Neural cell (in vitro differentiated cells): ENCODE measurements at regions not wholly inside any gene's neighbourhood (a gene's known extent, or its start where the extent isn't known, plus 50 kb on each side); places are given as distances from the start of the nearest gene placed in this dataset.

ENCODE experiments used
- H2AFZ ChIP-seq: fragments of 200-600, 300-800 bp; sonication (generic), shearing (Covaris generic); 2 replicates; pipeline ENCODE4 v1.6.0; 2014; ENCODE audit warnings: low read depth, mild to moderate bottlenecking, antibody characterized with exemption, low read length, moderate library complexity
- H3F3A ChIP-seq: fragments of 200-600 bp; shearing (Covaris generic); 2 replicates; pipeline ENCODE4 v1.6.1; 2016; ENCODE audit warnings: mild to moderate bottlenecking, moderate library complexity, mixed read lengths, antibody characterized with exemption, low read length; ENCODE audit not compliant: insufficient read depth, poor library complexity, severe bottlenecking
- H3K27ac ChIP-seq: fragments of 200-600, 300-800 bp; sonication (generic), shearing (Covaris generic); 2 replicates; pipeline ENCODE4 v1.5.1; 2014; ENCODE audit warnings: mild to moderate bottlenecking, low read length, moderate library complexity
- H3K27me3 ChIP-seq: fragments of 300-800, 200-600 bp; sonication (generic), shearing (Covaris generic); 2 replicates; pipeline ENCODE4 v1.6.0; 2014; ENCODE audit warnings: mild to moderate bottlenecking, low read depth, low read length, moderate library complexity; ENCODE audit not compliant: insufficient read depth
- H3K36me3 ChIP-seq: fragments of 300-800, 200-600 bp; sonication (generic), shearing (Covaris generic); 2 replicates; pipeline ENCODE4 v1.5.1; 2014; ENCODE audit warnings: mild to moderate bottlenecking, antibody characterized with exemption, low read length, moderate library complexity; ENCODE audit not compliant: insufficient read depth
- H3K4me2 ChIP-seq: fragments of 300-800, 200-600 bp; sonication (generic), shearing (Covaris generic); 2 replicates; pipeline ENCODE4 v1.6.0; 2014; ENCODE audit warnings: mild to moderate bottlenecking, low read length
- H3K4me3 ChIP-seq: fragments of 300-800, 200-600 bp; sonication (generic), shearing (Covaris generic); 2 replicates; pipeline ENCODE4 v1.5.1; 2014; ENCODE audit warnings: mild to moderate bottlenecking, low read length, moderate library complexity
- H3K79me2 ChIP-seq: fragments of 200-600 bp; shearing (Covaris generic); replicated peaks from 2 replicates; pipeline ENCODE4 v1.6.0; 2014; ENCODE audit warnings: mild to moderate bottlenecking, low read length, moderate library complexity; ENCODE audit not compliant: insufficient read depth
- H3K9ac ChIP-seq: fragments of 300-800, 200-600 bp; sonication (generic), shearing (Covaris generic); 2 replicates; pipeline ENCODE4 v1.6.1; 2016; ENCODE audit warnings: mild to moderate bottlenecking, low read length, mixed read lengths
- H3K9me2 ChIP-seq: fragments of 200-600 bp; shearing (Covaris generic); 2 replicates; pipeline ENCODE4 v1.6.1; 2016; ENCODE audit warnings: mild to moderate bottlenecking, low read length, mixed read lengths; ENCODE audit not compliant: insufficient read depth
- H3K9me3 ChIP-seq: fragments of 200-600, 300-800 bp; sonication (generic), shearing (Covaris generic); 2 replicates; pipeline ENCODE4 v1.6.1; 2016; ENCODE audit warnings: mild to moderate bottlenecking, mixed run types, low read length, moderate library complexity, mixed read lengths
- H4K20me1 ChIP-seq: fragments of 200-600 bp; shearing (Covaris generic); 2 replicates; pipeline ENCODE4 v1.6.1; 2016; ENCODE audit warnings: mild to moderate bottlenecking, mixed run types; ENCODE audit not compliant: insufficient read depth
- EP300 ChIP-seq: fragments of 450-650 bp; conservative IDR thresholded peaks from 2 replicates; pipeline ENCODE4 v1.6.1; 2014; ENCODE audit warnings: antibody characterized with exemption, mild to moderate bottlenecking, moderate library complexity; ENCODE audit not compliant: poor library complexity, severe bottlenecking
- EZH2 ChIP-seq: fragments of 200-600, 300-800 bp; shearing (Covaris generic), sonication (generic); IDR thresholded peaks from 2 replicates; pipeline ENCODE4 v1.6.1; 2014; ENCODE audit warnings: antibody characterized with exemption, low read length, borderline replicate concordance, mild to moderate bottlenecking; ENCODE audit not compliant: insufficient read depth, poor library complexity, severe bottlenecking
- MXI1 ChIP-seq: fragments of 450-650 bp; conservative IDR thresholded peaks from 2 replicates; pipeline ENCODE4 v1.6.1; 2014; ENCODE audit warnings: antibody characterized with exemption, mild to moderate bottlenecking; ENCODE audit not compliant: poor library complexity, severe bottlenecking
- POLR2AphosphoS5 ChIP-seq: IDR thresholded peaks from 2 replicates; pipeline ENCODE4 v1.6.1; 2012
- RAD21 ChIP-seq: fragments of 450-650 bp; conservative IDR thresholded peaks from 2 replicates; pipeline ENCODE4 v1.6.1; 2014; ENCODE audit warnings: antibody characterized with exemption, mild to moderate bottlenecking, moderate library complexity
- SMC3 ChIP-seq: fragments of 450-650 bp; conservative IDR thresholded peaks from 2 replicates; pipeline ENCODE4 v1.6.1; 2014; ENCODE audit warnings: antibody characterized with exemption, mild to moderate bottlenecking, moderate library complexity; ENCODE audit not compliant: poor library complexity
- TAF1 ChIP-seq: IDR thresholded peaks from 2 replicates; pipeline ENCODE4 v1.6.1; 2012; ENCODE audit warnings: low read depth
- TF ChIP-seq, protein P1 (sequence below): fragments of 450-650 bp; IDR thresholded peaks from 2 replicates; pipeline ENCODE4 v1.5.1; 2014; ENCODE audit warnings: antibody characterized with exemption, mild to moderate bottlenecking, moderate library complexity; ENCODE audit not compliant: poor library complexity, severe bottlenecking
- TF ChIP-seq, protein P2 (sequence below): IDR thresholded peaks from 2 replicates; pipeline ENCODE4 v1.6.1; 2012; ENCODE audit warnings: borderline replicate concordance

GRCh38 chr12:107462428-107463332 is 222.9 kb upstream of the PWP1 start:
- Histone ChIP-seq H3K36me3 (no peaks in the 10 kb centered on the region), H3K9me2 (no peaks in the 10 kb centered on the region), H3K27ac (no peak overlapping the region), H3F3A (no peaks in the 10 kb centered on the region), H3K27me3 (no peaks in the 10 kb centered on the region), H3K4me3 (no peak overlapping the region), H2AFZ (no peak overlapping the region), H4K20me1 (no peaks in the 10 kb centered on the region), H3K79me2 (no peaks in the 10 kb centered on the region), H3K4me2 (no peak overlapping the region), H3K9me3 (no peaks in the 10 kb centered on the region), H3K9ac (no peak overlapping the region)
- TF ChIP-seq POLR2AphosphoS5 (no peak), EP300 (no peak), MXI1 (no peak), RAD21 (no peak), SMC3 (no peak), TAF1 (no peak), EZH2 (no peak)
- TF ChIP-seq, protein P1, sequence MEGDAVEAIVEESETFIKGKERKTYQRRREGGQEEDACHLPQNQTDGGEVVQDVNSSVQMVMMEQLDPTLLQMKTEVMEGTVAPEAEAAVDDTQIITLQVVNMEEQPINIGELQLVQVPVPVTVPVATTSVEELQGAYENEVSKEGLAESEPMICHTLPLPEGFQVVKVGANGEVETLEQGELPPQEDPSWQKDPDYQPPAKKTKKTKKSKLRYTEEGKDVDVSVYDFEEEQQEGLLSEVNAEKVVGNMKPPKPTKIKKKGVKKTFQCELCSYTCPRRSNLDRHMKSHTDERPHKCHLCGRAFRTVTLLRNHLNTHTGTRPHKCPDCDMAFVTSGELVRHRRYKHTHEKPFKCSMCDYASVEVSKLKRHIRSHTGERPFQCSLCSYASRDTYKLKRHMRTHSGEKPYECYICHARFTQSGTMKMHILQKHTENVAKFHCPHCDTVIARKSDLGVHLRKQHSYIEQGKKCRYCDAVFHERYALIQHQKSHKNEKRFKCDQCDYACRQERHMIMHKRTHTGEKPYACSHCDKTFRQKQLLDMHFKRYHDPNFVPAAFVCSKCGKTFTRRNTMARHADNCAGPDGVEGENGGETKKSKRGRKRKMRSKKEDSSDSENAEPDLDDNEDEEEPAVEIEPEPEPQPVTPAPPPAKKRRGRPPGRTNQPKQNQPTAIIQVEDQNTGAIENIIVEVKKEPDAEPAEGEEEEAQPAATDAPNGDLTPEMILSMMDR = no peak
- TF ChIP-seq, protein P2, sequence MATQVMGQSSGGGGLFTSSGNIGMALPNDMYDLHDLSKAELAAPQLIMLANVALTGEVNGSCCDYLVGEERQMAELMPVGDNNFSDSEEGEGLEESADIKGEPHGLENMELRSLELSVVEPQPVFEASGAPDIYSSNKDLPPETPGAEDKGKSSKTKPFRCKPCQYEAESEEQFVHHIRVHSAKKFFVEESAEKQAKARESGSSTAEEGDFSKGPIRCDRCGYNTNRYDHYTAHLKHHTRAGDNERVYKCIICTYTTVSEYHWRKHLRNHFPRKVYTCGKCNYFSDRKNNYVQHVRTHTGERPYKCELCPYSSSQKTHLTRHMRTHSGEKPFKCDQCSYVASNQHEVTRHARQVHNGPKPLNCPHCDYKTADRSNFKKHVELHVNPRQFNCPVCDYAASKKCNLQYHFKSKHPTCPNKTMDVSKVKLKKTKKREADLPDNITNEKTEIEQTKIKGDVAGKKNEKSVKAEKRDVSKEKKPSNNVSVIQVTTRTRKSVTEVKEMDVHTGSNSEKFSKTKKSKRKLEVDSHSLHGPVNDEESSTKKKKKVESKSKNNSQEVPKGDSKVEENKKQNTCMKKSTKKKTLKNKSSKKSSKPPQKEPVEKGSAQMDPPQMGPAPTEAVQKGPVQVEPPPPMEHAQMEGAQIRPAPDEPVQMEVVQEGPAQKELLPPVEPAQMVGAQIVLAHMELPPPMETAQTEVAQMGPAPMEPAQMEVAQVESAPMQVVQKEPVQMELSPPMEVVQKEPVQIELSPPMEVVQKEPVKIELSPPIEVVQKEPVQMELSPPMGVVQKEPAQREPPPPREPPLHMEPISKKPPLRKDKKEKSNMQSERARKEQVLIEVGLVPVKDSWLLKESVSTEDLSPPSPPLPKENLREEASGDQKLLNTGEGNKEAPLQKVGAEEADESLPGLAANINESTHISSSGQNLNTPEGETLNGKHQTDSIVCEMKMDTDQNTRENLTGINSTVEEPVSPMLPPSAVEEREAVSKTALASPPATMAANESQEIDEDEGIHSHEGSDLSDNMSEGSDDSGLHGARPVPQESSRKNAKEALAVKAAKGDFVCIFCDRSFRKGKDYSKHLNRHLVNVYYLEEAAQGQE = no peak

DNA sequence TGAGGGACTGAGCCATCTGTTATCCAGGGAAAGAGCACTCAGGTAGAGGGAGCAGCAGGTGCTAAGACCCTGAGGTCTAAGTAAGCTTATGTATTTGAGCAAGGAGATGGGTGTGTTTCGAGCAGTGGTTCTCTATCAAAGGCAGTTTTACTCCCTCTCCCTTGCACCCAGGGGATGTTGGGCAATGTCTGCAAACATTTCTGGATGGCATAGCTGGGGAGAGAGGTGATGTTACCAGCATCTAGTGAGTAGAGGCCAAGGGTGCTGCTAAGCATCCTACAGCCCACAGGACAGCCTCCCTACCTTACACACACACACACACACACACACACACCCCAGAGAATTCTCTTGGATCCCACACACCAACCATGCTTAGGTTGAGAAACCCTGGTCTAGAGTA is 221.0 kb upstream of the PWP1 start:
- H3K27me3 ChIP-seq = no peaks in the 10 kb centered on the region
- H3K9me2 ChIP-seq = no peaks in the 10 kb centered on the region
- no peak for TF ChIP-seq MXI1
- no peak for TF ChIP-seq EP300
- no peak for TF ChIP-seq SMC3
- TF ChIP-seq RAD21 = no peak
- TF ChIP-seq EZH2 = no peak
- TF ChIP-seq POLR2AphosphoS5 = no peak
- no peak for TF ChIP-seq TAF1
- TF ChIP-seq, protein P1 = no peak
- TF ChIP-seq, protein P2 = no peak
- H3K9me3 ChIP-seq = no peaks in the 10 kb centered on the region
- no peak overlapping the region for H2AFZ ChIP-seq
- no peak overlapping the region for H3K4me2 ChIP-seq
- H3K4me3 ChIP-seq = no peak overlapping the region
- no peaks in the 10 kb centered on the region for H4K20me1 ChIP-seq
- H3K79me2 ChIP-seq = no peaks in the 10 kb centered on the region
- H3K36me3 ChIP-seq = no peaks in the 10 kb centered on the region
- no peak overlapping the region for H3K9ac ChIP-seq
- no peak overlapping the region for H3K27ac ChIP-seq
- no peaks in the 10 kb centered on the region for H3F3A ChIP-seq
